Common myeloid progenitor, CD34-positive (primary cell): ENCODE measurements at regions not wholly inside any gene's neighbourhood (a gene's known extent, or its start where the extent isn't known, plus 50 kb on each side); places are given as distances from the start of the nearest gene placed in this dataset.
"Not testable (repeated sequence)": the region's sequence is repeated elsewhere in the genome, so short reads cannot be mapped to it uniquely, and the experiment has no call there.

Experiments
- CTCF ChIA-PET: fragments of 350-600 bp; sonication (Branson Sonifier 250); formaldehyde crosslinking; loops from one replicate; lab custom pipeline; 2021; ENCODE audit warnings: antibody characterized with exemption; lab: Charles Lee
- POLR2A ChIA-PET: fragments of 350-600 bp; sonication (Branson Sonifier 250); formaldehyde crosslinking; loops from one replicate; lab custom pipeline; 2021; ENCODE audit warnings: antibody characterized with exemption; lab: Charles Lee
- DNase-seq, 3 donors: peaks; one replicate each; pipeline versions ENCODE4 v3.0.0 to v3.0.0-alpha.2; 2013
- H3K27ac ChIP-seq, 2 experiments: 1 replicate in 1 of 2; 2 replicates in 1 of 2; pipeline ENCODE4 v1.7.0; 2013; ENCODE audit warnings: inconsistent platforms in 2 of 2, low read length in 2 of 2, mild to moderate bottlenecking in 2 of 2, low read depth in 1 of 2, moderate library complexity in 1 of 2; ENCODE audit not compliant: severe bottlenecking in 2 of 2, insufficient read depth in 1 of 2, poor library complexity in 1 of 2
- H3K27me3 ChIP-seq, 5 experiments: replicated peaks in 2 of 5; 1 replicate in 3 of 5; 2 replicates in 2 of 5; pipeline versions ENCODE4 v1.6.1 to v1.7.0; 2013; ENCODE audit warnings: low read length in 4 of 5, mild to moderate bottlenecking in 2 of 5, moderate library complexity in 2 of 5, inconsistent platforms in 1 of 5; ENCODE audit not compliant: insufficient read depth in 5 of 5, control insufficient read depth in 4 of 5
- H3K36me3 ChIP-seq, 4 experiments: 1 replicate in 2 of 4; 2 replicates in 2 of 4; pipeline versions ENCODE4 v1.6.1 to v1.7.0; 2013; ENCODE audit warnings: low read length in 3 of 4, control low read depth in 1 of 4, mild to moderate bottlenecking in 1 of 4; ENCODE audit not compliant: control insufficient read depth in 4 of 4, insufficient read depth in 4 of 4
- H3K4me1 ChIP-seq, 4 experiments: 1 replicate in 3 of 4; 2 replicates in 1 of 4; pipeline versions ENCODE4 v1.6.1 to v1.7.1; 2013; ENCODE audit warnings: low read length in 3 of 4, mild to moderate bottlenecking in 3 of 4, control low read depth in 1 of 4, inconsistent platforms in 1 of 4, moderate library complexity in 1 of 4; ENCODE audit not compliant: control insufficient read depth in 4 of 4, insufficient read depth in 4 of 4; ENCODE audit errors: control extremely low read depth in 1 of 4
- H3K4me3 ChIP-seq, 7 experiments: 1 replicate in 4 of 7; 2 replicates in 3 of 7; pipeline versions ENCODE4 v1.5.1 to v1.7.0; 2013; ENCODE audit warnings: mild to moderate bottlenecking in 7 of 7, low read length in 6 of 7, moderate library complexity in 6 of 7, inconsistent platforms in 2 of 7, low read depth in 2 of 7, control low read depth in 1 of 7; ENCODE audit not compliant: insufficient read depth in 4 of 7, control insufficient read depth in 1 of 7; ENCODE audit errors: extremely low read depth in 1 of 7
- H3K9me3 ChIP-seq, 5 experiments: 1 replicate in 4 of 5; 2 replicates in 1 of 5; pipeline versions ENCODE4 v1.6.1 to v1.7.1; 2013; ENCODE audit warnings: low read length in 4 of 5, mild to moderate bottlenecking in 2 of 5, inconsistent platforms in 1 of 5, low read depth in 1 of 5, moderate library complexity in 1 of 5; ENCODE audit not compliant: control insufficient read depth in 4 of 5, insufficient read depth in 2 of 5; ENCODE audit errors: control extremely low read depth in 1 of 5
- WGBS: methylation state at CpG from one replicate; pipeline ENCODE4 v1.1.5; 2013; ENCODE audit not compliant: insufficient coverage; 5-methylcytosine and 5-hydroxymethylcytosine counted together

- Histone ChIP-seq H3K36me3 (no peaks in the 10 kb centered on the region), H3K27me3 (no peaks in the 10 kb centered on the region), H3K9me3 (no peaks in the 10 kb centered on the region), H3K27ac (no peak overlapping the region), H3K4me3 (no peak overlapping the region), H3K4me1 (no peaks in the 10 kb centered on the region)
- no peak for DNase-seq
- ChIA-PET CTCF (no interaction called here), POLR2A (no interaction called here)
- WGBS: 100% methylated on average over 1 of the region's 7 CpGs
Observed at GRCh38 chr11:83403691-83404389, 117.7 kb upstream of the CCDC90B start.

- POLR2A ChIA-PET: no interaction called here
- Histone ChIP-seq H3K27ac (no peak overlapping the region), H3K4me1 (no peaks in the 10 kb centered on the region), H3K4me3 (no peak overlapping the region), H3K9me3 (no peaks in the 10 kb centered on the region), H3K36me3 (no peaks in the 10 kb centered on the region), H3K27me3 (no peaks in the 10 kb centered on the region)
- CTCF ChIA-PET: no interaction called here
- WGBS: 100% methylated on average over 1 of the region's 1 CpG
- DNase-seq: no peak
Observed at GRCh38 chr11:83401506-83402225, 115.5 kb upstream of the CCDC90B start.

- no peak overlapping the region for H3K27ac ChIP-seq
- POLR2A ChIA-PET: no interaction called here
- CTCF ChIA-PET: interaction anchor here (0.8 kb wide), 1 partner anchor 107 kb away, joined by 3 read pairs; no protein-coding TSS in a partner anchor
- peaks cover 0 to 3% (median 0%) of the 10 kb centered on the region in 5 experiments for H3K9me3 ChIP-seq
- no peaks in the 10 kb centered on the region for H3K36me3 ChIP-seq
- 100% methylated on average over 1 of the region's 1 CpG for WGBS
- no peaks in the 10 kb centered on the region for H3K27me3 ChIP-seq
- H3K4me3 ChIP-seq: no peak overlapping the region
- DNase-seq: no peak
- H3K4me1 ChIP-seq: no peaks in the 10 kb centered on the region
Observed at GRCh38 chr11:83394331-83394730, 108.2 kb upstream of the CCDC90B start.

GRCh38 chr11:83392556-83392955 is 106.4 kb upstream of the CCDC90B start:
- Histone ChIP-seq H3K4me1 (no peaks in the 10 kb centered on the region), H3K27ac (no peak overlapping the region), H3K27me3 (no peaks in the 10 kb centered on the region), H3K36me3 (no peaks in the 10 kb centered on the region), H3K9me3 (peaks cover 0 to 3% (median 0%) of the 10 kb centered on the region in 5 experiments), H3K4me3 (no peak overlapping the region)
- POLR2A ChIA-PET: no interaction called here
- CTCF ChIA-PET: no interaction called here
- DNase-seq: no peak
- 88% methylated on average over 1 of the region's 1 CpG for WGBS

- Histone ChIP-seq H3K36me3 (no peaks in the 10 kb centered on the region), H3K4me1 (no peaks in the 10 kb centered on the region), H3K4me3 (no peak overlapping the region), H3K9me3 (peaks cover 0 to 5% (median 2%) of the 10 kb centered on the region in 5 experiments), H3K27me3 (no peaks in the 10 kb centered on the region), H3K27ac (no peak overlapping the region)
- DNase-seq: no peak
- ChIA-PET POLR2A (no interaction called here), CTCF (no interaction called here)
- WGBS: 100% methylated on average over 1 of the region's 1 CpG
Observed at GRCh38 chr11:83389975-83390374, 103.8 kb upstream of the CCDC90B start.

- H3K4me3 ChIP-seq, POLR2A ChIA-PET, DNase-seq, H3K36me3 ChIP-seq, CTCF ChIA-PET, H3K4me1 ChIP-seq, H3K27ac ChIP-seq, H3K27me3 ChIP-seq, H3K9me3 ChIP-seq: not testable (repeated sequence)
- 100% methylated on average over 1 of the region's 1 CpG for WGBS
Observed at GRCh38 chr11:83383838-83384237, 97.7 kb upstream of the CCDC90B start.

GRCh38 chr11:83374311-83374710 is 88.1 kb upstream of the CCDC90B start:
- H3K4me1 ChIP-seq: no peaks in the 10 kb centered on the region
- no peaks in the 10 kb centered on the region for H3K36me3 ChIP-seq
- DNase-seq: no peak
- peaks cover 0 to 3% (median 0%) of the 10 kb centered on the region in 5 experiments for H3K27me3 ChIP-seq
- no peak overlapping the region for H3K4me3 ChIP-seq
- H3K9me3 ChIP-seq: peaks cover 0 to 2% (median 2%) of the 10 kb centered on the region in 5 experiments
- ChIA-PET CTCF (no interaction called here), POLR2A (no interaction called here)
- no peak overlapping the region for H3K27ac ChIP-seq
